HG02970 (cell line): ENCODE measurements at regions not wholly inside any gene's neighbourhood (a gene's known extent, or its start where the extent isn't known, plus 50 kb on each side); places are given as distances from the start of the nearest gene placed in this dataset.

Experiments
- ATAC-seq: cut with Tn5 transposase; IDR thresholded peaks from one replicate; pipeline ENCODE4 v1.9.1; 2021; ENCODE audit warnings: mild to moderate bottlenecking, moderate library complexity, moderate number of reproducible peaks; ENCODE audit not compliant: unreplicated experiment, low FRiP score

- no peak for ATAC-seq
Observed at GRCh38 chr6:40197371-40197770, 263.1 kb upstream of the MOCS1 start.

DNA sequence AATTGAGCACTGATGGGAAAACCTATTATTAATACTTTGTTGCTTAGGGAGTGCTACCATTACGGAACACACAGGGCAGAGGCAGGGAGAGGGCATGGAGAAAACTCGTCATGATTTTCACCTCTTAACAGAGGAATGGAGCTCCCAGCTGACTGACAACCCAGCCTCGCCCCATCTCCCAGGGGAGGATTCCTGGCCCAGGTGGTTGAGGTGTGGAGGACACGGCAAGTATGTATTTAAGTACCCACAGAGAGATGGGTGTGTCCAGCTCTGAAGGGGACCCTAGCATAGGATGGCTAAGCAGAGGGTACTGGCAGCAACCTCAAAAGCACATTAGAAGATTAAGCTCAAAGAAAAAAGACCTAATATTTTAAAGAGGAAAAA is 261.9 kb upstream of the MOCS1 start:
- ATAC-seq: no peak

DNA sequence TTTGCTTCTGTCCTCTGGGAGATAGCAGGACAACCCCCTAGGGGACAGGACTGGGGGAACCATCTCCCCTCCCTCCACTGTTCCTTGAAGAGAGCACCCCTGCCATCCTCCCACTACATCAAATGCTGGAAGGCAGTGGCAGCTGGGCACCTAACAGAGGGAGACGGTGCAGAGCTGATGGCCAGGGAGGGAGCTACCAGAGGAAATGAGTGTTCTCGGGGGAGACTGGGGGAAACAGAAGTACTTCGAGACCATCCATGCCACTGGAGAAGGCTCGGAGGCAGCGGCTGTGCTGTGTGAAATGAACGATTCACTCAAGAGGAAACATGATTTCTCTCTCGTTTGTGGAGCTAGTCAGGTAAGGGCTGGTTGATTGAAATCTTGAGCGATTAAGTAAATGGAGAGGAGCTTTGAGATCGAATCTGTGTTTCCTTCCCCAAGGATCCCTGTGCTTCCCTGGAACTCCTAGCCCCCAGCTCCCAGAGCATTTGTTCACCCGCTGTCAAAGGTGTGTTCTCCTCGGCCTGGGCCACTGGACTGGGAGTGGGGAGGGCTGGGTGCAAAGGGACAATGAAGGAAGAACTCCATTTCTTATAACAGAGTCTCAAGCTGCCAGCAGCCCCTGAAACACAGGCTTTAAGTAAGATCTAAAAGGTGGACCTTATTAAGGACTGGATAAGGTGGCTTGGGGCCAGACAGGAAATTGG is 261.3 kb upstream of the MOCS1 start:
- no peak for ATAC-seq

DNA sequence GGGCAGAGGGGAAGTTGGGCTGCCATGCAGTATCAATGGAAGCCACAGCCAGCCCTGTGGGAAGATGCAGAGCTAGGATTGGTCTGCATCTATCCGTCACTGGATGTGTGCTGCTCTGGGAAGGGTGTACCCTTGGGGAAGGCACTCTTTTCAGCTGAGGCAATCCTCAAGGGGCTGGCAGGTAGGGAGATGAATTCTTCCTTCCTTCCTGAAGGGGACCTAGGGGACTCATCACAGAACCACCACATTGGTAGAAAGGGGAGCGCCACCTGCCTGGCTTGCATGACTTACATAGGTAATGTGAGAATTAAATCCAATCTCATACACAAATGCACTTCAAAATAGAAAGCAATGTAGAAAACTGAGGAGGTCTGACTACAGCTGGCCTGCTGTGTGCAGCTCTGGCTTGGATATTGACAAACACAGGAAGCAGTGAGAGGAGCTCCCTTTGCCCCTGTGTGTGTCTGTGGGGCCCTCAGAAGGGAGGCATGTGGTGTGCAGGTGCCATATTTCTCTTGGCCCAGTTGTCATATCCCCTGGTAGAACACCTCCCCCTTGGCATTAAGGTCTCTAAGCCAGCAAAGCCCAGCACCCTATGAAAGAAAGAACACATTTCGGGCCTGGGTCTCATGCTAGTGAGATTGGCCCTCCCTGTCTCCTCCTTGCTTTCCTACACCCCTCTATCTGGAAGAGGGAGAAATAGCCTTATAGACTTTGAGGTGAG is 260.3 kb upstream of the MOCS1 start:
- ATAC-seq: no peak

DNA sequence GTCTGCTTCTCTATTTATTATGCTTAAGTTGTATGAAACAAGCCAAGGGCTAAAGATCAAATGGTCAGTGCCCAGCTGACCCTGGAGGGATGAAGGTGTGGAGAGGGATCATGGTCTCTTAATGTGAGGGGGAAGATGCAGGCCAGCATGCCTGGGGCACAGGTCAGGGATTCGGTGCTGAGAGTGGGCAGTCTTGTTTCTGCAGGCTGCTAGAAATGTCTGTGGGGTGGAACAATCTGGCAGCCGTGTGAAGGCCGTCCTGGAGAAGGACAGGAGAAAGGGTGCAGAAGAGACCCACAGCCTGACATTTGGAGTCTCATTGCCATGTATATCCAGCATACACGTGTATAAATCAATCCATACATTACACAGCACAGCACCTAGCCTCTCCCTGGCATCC is 258.3 kb upstream of the MOCS1 start:
- no peak for ATAC-seq

- no peak for ATAC-seq
Observed at GRCh38 chr6:40188931-40189330, 254.7 kb upstream of the MOCS1 start.

GRCh38 chr6:40187535-40188144 is 253.4 kb upstream of the MOCS1 start:
- no peak for ATAC-seq

DNA sequence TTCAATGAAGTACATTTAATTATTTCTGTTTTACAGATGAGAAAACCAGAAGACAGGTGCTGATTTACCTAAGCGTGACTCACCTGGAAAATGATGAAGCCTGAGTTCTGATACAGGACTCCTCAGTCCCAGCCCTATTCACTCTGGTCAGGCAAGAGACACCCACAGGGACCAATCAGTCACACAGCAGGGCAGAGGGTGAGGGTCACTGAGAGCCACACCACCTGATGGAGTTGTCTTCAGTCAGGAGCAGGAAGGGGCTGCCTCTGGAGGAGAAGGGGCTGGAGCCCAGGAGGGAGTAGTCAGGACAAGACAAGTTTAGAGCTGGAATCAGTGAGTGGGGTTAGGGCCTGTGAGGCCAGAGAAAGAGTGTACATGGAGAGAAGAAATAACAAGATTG is 251.2 kb upstream of the MOCS1 start:
- no peak for ATAC-seq

- no peak for ATAC-seq
Observed at GRCh38 chr6:40183902-40184301, 249.6 kb upstream of the MOCS1 start.

GRCh38 chr6:40181367-40181766 is 247.1 kb upstream of the MOCS1 start:
- no peak for ATAC-seq

GRCh38 chr6:40180271-40180670 is 246.0 kb upstream of the MOCS1 start:
- no peak for ATAC-seq

DNA sequence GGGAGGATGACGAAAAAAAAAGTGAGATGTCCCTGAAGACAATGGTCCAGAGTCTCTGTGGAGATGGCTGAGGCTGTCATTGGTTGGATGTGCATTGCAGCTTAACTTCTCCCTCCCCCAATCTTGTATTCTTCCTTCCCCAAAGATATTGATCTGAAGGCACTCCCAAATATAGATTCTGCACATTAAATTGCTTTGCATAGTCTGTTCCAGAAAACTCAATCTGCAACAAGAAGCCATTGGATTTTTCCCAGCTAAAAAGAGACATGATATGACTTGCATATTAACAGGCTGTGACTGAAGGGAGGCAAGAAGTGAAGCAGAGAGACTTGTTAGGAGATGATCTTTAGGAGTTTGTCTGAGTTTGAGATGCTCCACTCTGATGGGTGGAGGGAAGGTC is 245.2 kb upstream of the MOCS1 start:
- no peak for ATAC-seq

DNA sequence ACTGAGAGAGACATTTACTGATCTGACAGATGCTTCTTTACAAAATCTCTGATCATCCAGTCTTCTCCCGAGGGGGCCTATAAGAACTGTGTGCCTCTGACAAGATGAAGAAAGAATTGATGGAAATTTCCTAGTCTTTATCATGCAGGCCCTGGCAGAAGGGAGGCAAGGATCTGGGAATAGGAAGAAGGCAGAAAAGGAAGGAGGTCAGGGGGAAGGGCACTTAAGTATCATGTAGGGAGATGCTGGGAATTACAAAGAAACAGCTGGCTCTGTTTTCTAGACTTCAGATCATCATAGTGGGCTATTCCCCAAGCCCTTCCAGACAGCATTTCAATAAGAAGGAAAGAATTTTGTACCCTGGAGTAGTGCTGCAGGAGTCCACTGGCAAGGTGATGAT is 243.3 kb upstream of the MOCS1 start:
- ATAC-seq: no peak

- no peak for ATAC-seq
Observed at GRCh38 chr6:40176152-40176551, 241.9 kb upstream of the MOCS1 start.

DNA sequence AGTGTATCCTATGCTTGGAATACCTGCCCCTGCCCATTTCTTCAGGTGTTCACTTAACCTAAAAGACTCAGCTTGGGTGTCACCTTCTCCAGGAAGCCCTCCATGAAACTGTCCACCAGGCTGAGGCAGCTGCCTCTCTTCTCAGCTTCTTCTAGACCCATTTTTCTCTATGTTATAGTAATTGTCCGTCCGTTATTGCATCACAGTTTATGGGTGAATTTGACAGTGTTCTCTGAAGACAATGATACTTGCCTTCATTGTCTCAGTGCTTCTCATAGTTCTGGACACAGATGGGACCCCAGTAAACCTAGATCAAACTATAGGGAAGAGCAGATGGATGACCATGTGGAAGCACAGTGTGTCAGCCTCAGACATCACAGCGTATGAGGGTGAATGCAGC is 238.0 kb upstream of the MOCS1 start:
- no peak for ATAC-seq

DNA sequence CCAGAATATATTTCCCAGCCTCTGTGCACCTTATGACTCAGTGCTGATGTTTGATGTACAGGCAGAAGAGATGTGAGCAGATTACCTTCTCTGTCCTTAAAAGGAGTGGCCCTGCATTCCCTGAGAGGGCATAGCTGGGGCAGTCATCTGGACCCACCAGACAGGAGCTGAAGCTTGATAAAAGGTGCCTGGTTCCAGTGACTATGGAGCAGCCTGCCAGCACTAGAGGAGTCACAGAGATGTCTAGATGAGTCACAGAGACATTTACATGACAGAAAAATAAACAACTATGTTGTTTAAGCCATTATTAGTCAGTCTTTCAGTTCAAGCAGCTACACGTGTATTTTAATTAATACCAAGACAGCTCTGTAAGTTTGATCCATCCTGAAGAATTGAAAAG is 237.1 kb upstream of the MOCS1 start:
- ATAC-seq: no peak

- no peak for ATAC-seq
Observed at GRCh38 chr6:40170856-40171255, 236.6 kb upstream of the MOCS1 start.

GRCh38 chr6:40169878-40170277 is 235.6 kb upstream of the MOCS1 start:
- ATAC-seq: no peak

DNA sequence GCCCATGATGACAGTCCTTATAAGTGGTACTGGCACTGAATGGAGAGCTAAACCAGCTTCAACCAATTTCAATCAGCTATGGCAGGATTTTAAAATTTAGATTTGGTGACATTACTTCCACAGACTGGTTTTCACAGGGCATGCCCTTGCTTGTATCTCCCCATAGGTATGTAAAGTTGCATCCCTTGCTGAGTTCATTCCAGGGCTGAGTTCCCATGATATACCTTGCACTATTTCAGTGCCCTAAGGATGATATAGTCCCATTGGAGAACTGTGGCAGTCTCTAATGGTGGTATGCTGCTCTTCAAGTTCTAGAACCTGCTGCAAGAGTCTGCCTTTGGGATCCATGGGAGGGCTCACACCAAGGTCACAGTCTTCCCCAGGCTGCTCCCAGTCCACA is 232.7 kb upstream of the MOCS1 start:
- ATAC-seq: no peak

- no peak for ATAC-seq
Observed at GRCh38 chr6:40165036-40165709, 230.9 kb upstream of the MOCS1 start.

- ATAC-seq: no peak
Observed at GRCh38 chr6:40164345-40164755, 230.1 kb upstream of the MOCS1 start.
